ENCODE measurements at regions not wholly inside any gene's neighbourhood (a gene's known extent, or its start where the extent isn't known, plus 50 kb on each side); places are given as distances from the start of the nearest gene placed in this dataset.

DNA sequence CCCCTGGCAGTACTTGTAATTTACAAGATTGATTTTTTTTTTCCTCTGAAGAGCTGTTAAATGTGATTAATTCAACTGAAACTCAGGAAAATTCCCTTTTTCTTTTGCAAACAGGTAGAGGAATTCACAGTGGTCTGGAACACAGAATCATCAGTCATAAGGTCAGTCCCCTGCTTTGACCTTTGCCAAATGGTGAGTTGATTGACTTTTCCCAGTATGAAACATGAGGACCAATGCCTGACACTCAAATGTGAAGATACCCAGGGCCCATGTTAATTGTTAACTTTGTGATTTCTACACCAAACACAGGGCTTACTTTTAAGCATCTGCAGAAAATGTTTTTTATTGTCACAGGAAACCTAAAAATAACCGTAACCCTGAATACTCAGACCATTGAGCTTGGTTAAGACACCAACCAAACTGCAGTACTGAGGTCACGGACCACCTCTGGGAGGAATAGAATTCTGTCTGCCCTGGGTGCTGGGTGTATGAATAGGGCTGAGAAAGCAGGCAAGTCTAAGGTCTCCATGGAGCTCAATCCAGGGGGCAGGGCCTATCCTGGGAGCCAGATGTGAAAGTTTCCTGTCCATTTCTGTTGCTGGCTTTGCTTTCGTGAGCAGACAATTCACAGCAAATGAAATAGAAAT lies 192.4 kb downstream of the TMX1 start:
- Histone ChIP-seq H3K4me1 (ENCODE audit: control insufficient read depth, extremely low read depth, insufficient read depth, low read length) (peaks cover 9% of the 10 kb centered on the region), H3K36me3 (ENCODE audit: control insufficient read depth in 2 of 2, extremely low read depth in 1 of 2, insufficient read depth in 2 of 2, low read length in 2 of 2) (no peaks in the 10 kb centered on the region), H3K79me2 (ENCODE audit: control insufficient read depth, insufficient read depth, low read length) (no peaks in the 10 kb centered on the region), H3K27me3 (ENCODE audit: control insufficient read depth in 2 of 2, insufficient read depth in 2 of 2, low read length in 2 of 2) (no peaks in the 10 kb centered on the region), H2AFZ (ENCODE audit: low read depth, low read length) (no peak overlapping the region), H3K4me3 (replicated peaks in 1 of 3; ENCODE audit: insufficient read depth in 1 of 3, low read depth in 1 of 3, low read length in 3 of 3) (no peak overlapping the region), H3K27ac (ENCODE audit: insufficient read depth, low read depth, low read length) (no peak overlapping the region), H3K4me2 (ENCODE audit: insufficient read depth, low read length) (no peak overlapping the region), H4K20me1 (replicated peaks; ENCODE audit: control insufficient read depth, extremely low read depth, insufficient read depth, low read length) (no peaks in the 10 kb centered on the region), H3K9me3 (replicated peaks; ENCODE audit: control insufficient read depth, insufficient read depth, low read length) (no peaks in the 10 kb centered on the region), H3K9ac (replicated peaks; ENCODE audit: extremely low read depth, insufficient read depth, low read length) (no peak overlapping the region), H3K9me1 (replicated peaks; ENCODE audit: control insufficient read depth, extremely low read depth, insufficient read depth, low read length) (no peaks in the 10 kb centered on the region)
- no peak for FAIRE-seq
- CTCF ChIA-PET, result interaction anchor here (0.8 kb wide), 1 partner anchor 9 kb away, joined by 3 read pairs; no protein-coding TSS in a partner anchor
- intact Hi-C loops (cut with micrococcal nuclease), result no loop called here
- no peak for TF ChIP-seq POLR2A (IDR thresholded peaks at IDR 0.05; ENCODE audit: low read depth, low read length)
- no peak for TF ChIP-seq FOS (IDR thresholded peaks at IDR 0.05; ENCODE audit: borderline replicate concordance, insufficient read depth, low read length)
- TF ChIP-seq EZH2 (IDR thresholded peaks at IDR 0.05; ENCODE audit: borderline replicate concordance, low read depth, low read length, severe bottlenecking), result no peak
- no peak for TF ChIP-seq GATA2 (IDR thresholded peaks at IDR 0.05; ENCODE audit: insufficient read depth, insufficient read length, low read depth, low read length)
- TF ChIP-seq MYC (IDR thresholded peaks at IDR 0.05; ENCODE audit: low read depth, low read length), result no peak
- POLR2A ChIA-PET, result no interaction called here
- dilution Hi-C loops (cut with MboI; ENCODE audit: extremely low pct_ligation_motif_present, low sequenced_read_pairs), result no loop called here
- no TSS peak for BruUV-seq (replicated peaks)
- no peak for DNase-seq (ENCODE audit: low read depth, low spot score)

- ChIA-PET POLR2A (no interaction called here), CTCF (no interaction called here)
- no peak overlapping the region for H3K4me3 ChIP-seq (replicated peaks in 1 of 3; ENCODE audit: insufficient read depth in 1 of 3, low read depth in 1 of 3, low read length in 3 of 3)
- no peaks in the 10 kb centered on the region for H3K27me3 ChIP-seq (ENCODE audit: control insufficient read depth in 2 of 2, insufficient read depth in 2 of 2, low read length in 2 of 2)
- dilution Hi-C loops (cut with MboI; ENCODE audit: extremely low pct_ligation_motif_present, low sequenced_read_pairs) (no loop called here), intact Hi-C loops (cut with micrococcal nuclease) (no loop called here)
- no peak overlapping the region for H3K9ac ChIP-seq (replicated peaks; ENCODE audit: extremely low read depth, insufficient read depth, low read length)
- no peaks in the 10 kb centered on the region for H3K9me1 ChIP-seq (replicated peaks; ENCODE audit: control insufficient read depth, extremely low read depth, insufficient read depth, low read length)
- BruUV-seq (replicated peaks), result no TSS peak
- no peaks in the 10 kb centered on the region for H3K36me3 ChIP-seq (ENCODE audit: control insufficient read depth in 2 of 2, extremely low read depth in 1 of 2, insufficient read depth in 2 of 2, low read length in 2 of 2)
- H3K4me2 ChIP-seq (ENCODE audit: insufficient read depth, low read length), result no peak overlapping the region
- no peak overlapping the region for H3K27ac ChIP-seq (ENCODE audit: insufficient read depth, low read depth, low read length)
- no peaks in the 10 kb centered on the region for H3K4me1 ChIP-seq (ENCODE audit: control insufficient read depth, extremely low read depth, insufficient read depth, low read length)
- no peaks in the 10 kb centered on the region for H3K79me2 ChIP-seq (ENCODE audit: control insufficient read depth, insufficient read depth, low read length)
- no peaks in the 10 kb centered on the region for H3K9me3 ChIP-seq (replicated peaks; ENCODE audit: control insufficient read depth, insufficient read depth, low read length)
- DNase-seq (ENCODE audit: low read depth, low spot score), result no peak
- no peaks in the 10 kb centered on the region for H4K20me1 ChIP-seq (replicated peaks; ENCODE audit: control insufficient read depth, extremely low read depth, insufficient read depth, low read length)
- TF ChIP-seq JUN (IDR thresholded peaks at IDR 0.05; ENCODE audit: borderline replicate concordance, insufficient read depth, insufficient read length, low read depth), result no peak
- TF ChIP-seq POLR2AphosphoS5 (IDR thresholded peaks at IDR 0.05; ENCODE audit: insufficient read depth, low read depth, low read length), result no peak
- TF ChIP-seq, protein P1, sequence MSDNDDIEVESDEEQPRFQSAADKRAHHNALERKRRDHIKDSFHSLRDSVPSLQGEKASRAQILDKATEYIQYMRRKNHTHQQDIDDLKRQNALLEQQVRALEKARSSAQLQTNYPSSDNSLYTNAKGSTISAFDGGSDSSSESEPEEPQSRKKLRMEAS (IDR thresholded peaks at IDR 0.05; ENCODE audit: insufficient read depth, insufficient read length), result no peak
- TF ChIP-seq MYC (IDR thresholded peaks at IDR 0.05; ENCODE audit: low read depth, low read length), result no peak
- no peak overlapping the region for H2AFZ ChIP-seq (ENCODE audit: low read depth, low read length)
- FAIRE-seq, result no peak
Observed at GRCh38 chr14:51436630-51437029, 196.6 kb downstream of the TMX1 start.

All from endothelial cell of umbilical vein (primary cell).